Activated T-cell treated with anti-CD3 and anti-CD28 coated beads, Interleukin-2, amount 50 U/mL, for 4 hours (primary cell): ENCODE measurements at regions not wholly inside any gene's neighbourhood (a gene's known extent, or its start where the extent isn't known, plus 50 kb on each side); places are given as distances from the start of the nearest gene placed in this dataset.

Experiments
- ATAC-seq, 2 donors: fragments of 200-7000 bp; cut with Tn5 transposase; one replicate each; pipeline ENCODE4 v1.10.0; 2021
- DNase-seq: peaks from one replicate; pipeline ENCODE4 v3.0.0-alpha.2; 2020
- H3K27me3 Mint-ChIP-seq: one replicate; pipeline ENCODE4 v1.8.0; 2021; ENCODE audit warnings: low read depth, mixed read lengths
- H3K36me3 Mint-ChIP-seq: one replicate; pipeline ENCODE4 v1.8.0; 2022; ENCODE audit warnings: mixed read lengths; ENCODE audit not compliant: insufficient read depth
- H3K4me1 Mint-ChIP-seq: one replicate; pipeline ENCODE4 v1.8.0; 2021; ENCODE audit warnings: low read depth, mixed read lengths
- H3K4me3 Mint-ChIP-seq: one replicate; pipeline ENCODE4 v1.8.0; 2021; ENCODE audit warnings: mild to moderate bottlenecking, moderate library complexity, mixed read lengths
- H3K9me3 Mint-ChIP-seq: one replicate; pipeline ENCODE4 v1.8.0; 2021; ENCODE audit warnings: mixed read lengths

- no peaks in the 10 kb centered on the region for H3K36me3 Mint-ChIP-seq
- DNase-seq (no peak), ATAC-seq (no peak)
- H3K27me3 Mint-ChIP-seq = no peaks in the 10 kb centered on the region
- H3K4me1 Mint-ChIP-seq = no peaks in the 10 kb centered on the region
- H3K9me3 Mint-ChIP-seq = no peaks in the 10 kb centered on the region
- H3K4me3 Mint-ChIP-seq = no peak overlapping the region
These were observed 181.3 kb upstream of the NDST4 start for GRCh38 chr4:115294717-115295116.

- H3K9me3 Mint-ChIP-seq = no peaks in the 10 kb centered on the region
These were observed 179.7 kb upstream of the NDST4 start for GRCh38 chr4:115293093-115293462.

GRCh38 chr4:115292320-115293092, 179.1 kb upstream of the NDST4 start:
- DNase-seq (no peak), ATAC-seq (no peak)
- Mint-ChIP-seq H3K9me3 (no peaks in the 10 kb centered on the region), H3K4me3 (no peak overlapping the region), H3K36me3 (no peaks in the 10 kb centered on the region), H3K4me1 (no peaks in the 10 kb centered on the region), H3K27me3 (peaks cover 3% of the 10 kb centered on the region)

More at GRCh38 chr4:115293093-115293462, 179.7 kb upstream of the NDST4 start:
- ATAC-seq = no peak
- no peak for DNase-seq
- no peaks in the 10 kb centered on the region for H3K36me3 Mint-ChIP-seq
- no peak overlapping the region for H3K4me3 Mint-ChIP-seq
- peaks cover 3% of the 10 kb centered on the region for H3K27me3 Mint-ChIP-seq
- no peaks in the 10 kb centered on the region for H3K4me1 Mint-ChIP-seq

GRCh38 chr4:115287426-115287825, 174.0 kb upstream of the NDST4 start:
- no peak for ATAC-seq
- no peaks in the 10 kb centered on the region for H3K4me1 Mint-ChIP-seq
- H3K36me3 Mint-ChIP-seq = no peaks in the 10 kb centered on the region
- H3K9me3 Mint-ChIP-seq = peaks cover 2% of the 10 kb centered on the region
- no peak overlapping the region for H3K4me3 Mint-ChIP-seq
- no peak for DNase-seq
- H3K27me3 Mint-ChIP-seq = peaks cover 3% of the 10 kb centered on the region

GRCh38 chr4:115279330-115279729, 165.9 kb upstream of the NDST4 start:
- no peak for DNase-seq
- Mint-ChIP-seq H3K27me3 (no peaks in the 10 kb centered on the region), H3K4me3 (no peak overlapping the region), H3K4me1 (peaks cover 6% of the 10 kb centered on the region), H3K36me3 (no peaks in the 10 kb centered on the region), H3K9me3 (no peaks in the 10 kb centered on the region)
- ATAC-seq = no peak

- no peak for DNase-seq
- Mint-ChIP-seq H3K27me3 (no peaks in the 10 kb centered on the region), H3K36me3 (no peaks in the 10 kb centered on the region)
These were observed 165.4 kb upstream of the NDST4 start for GRCh38 chr4:115278830-115279229.

GRCh38 chr4:115275615-115276014, 162.2 kb upstream of the NDST4 start:
- Mint-ChIP-seq H3K27me3 (no peaks in the 10 kb centered on the region), H3K4me1 (peaks cover 13% of the 10 kb centered on the region), H3K36me3 (no peaks in the 10 kb centered on the region), H3K9me3 (no peaks in the 10 kb centered on the region), H3K4me3 (no peak overlapping the region)
- no peak for ATAC-seq
- DNase-seq = no peak

More at GRCh38 chr4:115278830-115279229, 165.4 kb upstream of the NDST4 start:
- peaks cover 8% of the 10 kb centered on the region for H3K4me1 Mint-ChIP-seq
- no peak overlapping the region for H3K4me3 Mint-ChIP-seq
- no peaks in the 10 kb centered on the region for H3K9me3 Mint-ChIP-seq
- no peak for ATAC-seq

GRCh38 chr4:115274545-115274944, 161.1 kb upstream of the NDST4 start:
- H3K9me3 Mint-ChIP-seq = no peaks in the 10 kb centered on the region
- no peaks in the 10 kb centered on the region for H3K36me3 Mint-ChIP-seq
- H3K4me1 Mint-ChIP-seq = peaks cover 13% of the 10 kb centered on the region
- no peak overlapping the region for H3K4me3 Mint-ChIP-seq
- ATAC-seq (no peak), DNase-seq (no peak)
- H3K27me3 Mint-ChIP-seq = no peaks in the 10 kb centered on the region

GRCh38 chr4:115272594-115272993, 159.2 kb upstream of the NDST4 start:
- H3K4me1 Mint-ChIP-seq = peaks cover 13% of the 10 kb centered on the region
- H3K4me3 Mint-ChIP-seq = no peak overlapping the region
- ATAC-seq (no peak), DNase-seq (no peak)
- no peaks in the 10 kb centered on the region for H3K36me3 Mint-ChIP-seq
- H3K27me3 Mint-ChIP-seq = no peaks in the 10 kb centered on the region
- no peaks in the 10 kb centered on the region for H3K9me3 Mint-ChIP-seq

GRCh38 chr4:115272185-115272584, 158.8 kb upstream of the NDST4 start:
- peaks cover 13% of the 10 kb centered on the region for H3K4me1 Mint-ChIP-seq
- H3K9me3 Mint-ChIP-seq = no peaks in the 10 kb centered on the region
- no peak overlapping the region for H3K4me3 Mint-ChIP-seq
- no peaks in the 10 kb centered on the region for H3K36me3 Mint-ChIP-seq
- DNase-seq (no peak), ATAC-seq (no peak)
- H3K27me3 Mint-ChIP-seq = no peaks in the 10 kb centered on the region

- H3K9me3 Mint-ChIP-seq = no peaks in the 10 kb centered on the region
- ATAC-seq (no peak), DNase-seq (no peak)
- H3K4me3 Mint-ChIP-seq = no peak overlapping the region
- no peaks in the 10 kb centered on the region for H3K36me3 Mint-ChIP-seq
- H3K27me3 Mint-ChIP-seq = no peaks in the 10 kb centered on the region
- no peaks in the 10 kb centered on the region for H3K4me1 Mint-ChIP-seq
These were observed 146.8 kb upstream of the NDST4 start for GRCh38 chr4:115260195-115260594.

GRCh38 chr4:115259642-115260041, 146.2 kb upstream of the NDST4 start:
- DNase-seq (no peak), ATAC-seq (no peak)
- H3K36me3 Mint-ChIP-seq = no peaks in the 10 kb centered on the region
- no peaks in the 10 kb centered on the region for H3K9me3 Mint-ChIP-seq
- no peaks in the 10 kb centered on the region for H3K27me3 Mint-ChIP-seq
- no peaks in the 10 kb centered on the region for H3K4me1 Mint-ChIP-seq
- H3K4me3 Mint-ChIP-seq = no peak overlapping the region

GRCh38 chr4:115249808-115250207, 136.4 kb upstream of the NDST4 start:
- DNase-seq (no peak), ATAC-seq (no peak)
- no peaks in the 10 kb centered on the region for H3K9me3 Mint-ChIP-seq
- H3K4me1 Mint-ChIP-seq = no peaks in the 10 kb centered on the region
- H3K36me3 Mint-ChIP-seq = no peaks in the 10 kb centered on the region
- H3K4me3 Mint-ChIP-seq = no peak overlapping the region
- H3K27me3 Mint-ChIP-seq = no peaks in the 10 kb centered on the region

GRCh38 chr4:115234405-115235093, 121.1 kb upstream of the NDST4 start:
- no peaks in the 10 kb centered on the region for H3K27me3 Mint-ChIP-seq
- H3K4me1 Mint-ChIP-seq = no peaks in the 10 kb centered on the region
- DNase-seq (no peak), ATAC-seq (no peak)
- no peak overlapping the region for H3K4me3 Mint-ChIP-seq
- H3K9me3 Mint-ChIP-seq = no peaks in the 10 kb centered on the region
- no peaks in the 10 kb centered on the region for H3K36me3 Mint-ChIP-seq

GRCh38 chr4:115233600-115233999, 120.2 kb upstream of the NDST4 start:
- Mint-ChIP-seq H3K9me3 (no peaks in the 10 kb centered on the region), H3K36me3 (no peaks in the 10 kb centered on the region), H3K4me3 (no peak overlapping the region), H3K27me3 (no peaks in the 10 kb centered on the region), H3K4me1 (no peaks in the 10 kb centered on the region)
- ATAC-seq (no peak), DNase-seq (no peak)
